GDM1 (cell line): ENCODE measurements at regions not wholly inside any gene's neighbourhood (a gene's known extent, or its start where the extent isn't known, plus 50 kb on each side); places are given as distances from the start of the nearest gene placed in this dataset.
"Not testable (repeated sequence)": the region's sequence is repeated elsewhere in the genome, so short reads cannot be mapped to it uniquely, and the experiment has no call there.

Experiments
- DNase-seq: peaks from one replicate; lab custom pipeline; 2025; lab: John Stamatoyannopoulos, UW

GRCh38 chr11:87539596-87539995 lies 501.9 kb downstream of the TMEM135 start:
- no peak for DNase-seq

GRCh38 chr11:87536565-87536964 lies 498.8 kb downstream of the TMEM135 start:
- no peak for DNase-seq

GRCh38 chr11:87536016-87536415 lies 498.3 kb downstream of the TMEM135 start:
- DNase-seq = no peak

- DNase-seq = no peak
These were observed 497.8 kb downstream of the TMEM135 start for GRCh38 chr11:87535513-87535912.

GRCh38 chr11:87531835-87532234 lies 494.1 kb downstream of the TMEM135 start:
- DNase-seq = not testable (repeated sequence)

- DNase-seq = no peak
These were observed 491.8 kb downstream of the TMEM135 start for GRCh38 chr11:87529486-87529885.

- DNase-seq = no peak
These were observed 491.0 kb downstream of the TMEM135 start for GRCh38 chr11:87528752-87529151.

- no peak for DNase-seq
These were observed 485.5 kb downstream of the TMEM135 start for GRCh38 chr11:87523276-87523675.

- DNase-seq = no peak
These were observed 480.5 kb downstream of the TMEM135 start for GRCh38 chr11:87518266-87518665.

- DNase-seq = no peak
These were observed 479.6 kb downstream of the TMEM135 start for GRCh38 chr11:87517351-87517750.

GRCh38 chr11:87507722-87508121 lies 470.0 kb downstream of the TMEM135 start:
- DNase-seq = not testable (repeated sequence)

GRCh38 chr11:87506946-87507345 lies 469.2 kb downstream of the TMEM135 start:
- not testable (repeated sequence) for DNase-seq

GRCh38 chr11:87501388-87501787 lies 463.7 kb downstream of the TMEM135 start:
- DNase-seq = no peak

GRCh38 chr11:87494936-87495335 lies 457.2 kb downstream of the TMEM135 start:
- DNase-seq = not testable (repeated sequence)

- DNase-seq = not testable (repeated sequence)
These were observed 456.3 kb downstream of the TMEM135 start for GRCh38 chr11:87494026-87494425.

- DNase-seq = no peak
These were observed 455.8 kb downstream of the TMEM135 start for GRCh38 chr11:87493516-87493915.

GRCh38 chr11:87491381-87491780 lies 453.6 kb downstream of the TMEM135 start:
- no peak for DNase-seq

- no peak for DNase-seq
These were observed 452.9 kb downstream of the TMEM135 start for GRCh38 chr11:87490671-87491070.

- DNase-seq = no peak
These were observed 446.8 kb downstream of the TMEM135 start for GRCh38 chr11:87484566-87484965.

GRCh38 chr11:87477321-87477720 lies 439.6 kb downstream of the TMEM135 start:
- DNase-seq = no peak

- DNase-seq = no peak
These were observed 435.4 kb downstream of the TMEM135 start for GRCh38 chr11:87473174-87473573.

- no peak for DNase-seq
These were observed 428.5 kb downstream of the TMEM135 start for GRCh38 chr11:87466223-87466622.

GRCh38 chr11:87465716-87466115 lies 428.0 kb downstream of the TMEM135 start:
- no peak for DNase-seq

GRCh38 chr11:87463486-87464102 lies 425.9 kb downstream of the TMEM135 start:
- DNase-seq = no peak
